K562 (cell line): ENCODE measurements at regions not wholly inside any gene's neighbourhood (a gene's known extent, or its start where the extent isn't known, plus 50 kb on each side); places are given as distances from the start of the nearest gene placed in this dataset.

Experiments used
- ASH1L ChIP-seq: fragments of 450-650 bp; IDR thresholded peaks from 2 replicates; pipeline ENCODE4 v1.6.1; 2018; ENCODE audit warnings: borderline replicate concordance, mild to moderate bottlenecking, low read depth; ENCODE audit not compliant: partially characterized antibody
- CHCHD3 ChIP-seq: fragments of 250-450 bp; sonication (Bioruptor Pico); IDR thresholded peaks from 2 replicates; pipeline ENCODE4 v2.1.2; 2022; ENCODE audit warnings: mild to moderate bottlenecking
- EZH2 ChIP-seq: IDR thresholded peaks from 2 replicates; pipeline ENCODE4 v1.6.1; 2012; ENCODE audit warnings: low read depth, mild to moderate bottlenecking, inconsistent platforms, low read length, borderline replicate concordance
- NFE2 ChIP-seq: IDR thresholded peaks from 2 replicates; pipeline ENCODE4 v1.6.1; 2014; ENCODE audit warnings: antibody characterized with exemption, low read depth
- PHB2 ChIP-seq: fragments of 450-650 bp; IDR thresholded peaks from 2 replicates; pipeline ENCODE4 v1.6.1; 2017; ENCODE audit warnings: low read depth
- POLR2AphosphoS5 ChIP-seq: IDR thresholded peaks from 2 replicates; pipeline ENCODE4 v1.6.1; 2011; ENCODE audit warnings: mild to moderate bottlenecking, low read depth, low read length, moderate library complexity; ENCODE audit not compliant: control insufficient read depth, insufficient read depth
- PTBP1 ChIP-seq: fragments of 200-400 bp; formaldehyde crosslinking; IDR thresholded peaks from 2 replicates; pipeline ENCODE4 v1.6.1; 2017; ENCODE audit warnings: low read depth, low read length
- SMARCC2 ChIP-seq: fragments of 450-650 bp; IDR thresholded peaks from 2 replicates; pipeline ENCODE4 v1.6.1; 2017; ENCODE audit warnings: antibody characterized with exemption, moderate library complexity, mild to moderate bottlenecking, low read depth
- XRCC4 ChIP-seq: IDR thresholded peaks from one replicate; pipeline ENCODE4 v1.6.1; 2011; ENCODE audit not compliant: insufficient read depth, insufficient read length; ENCODE audit errors: extremely low read depth
- ZKSCAN1 ChIP-seq: fragments of 150-350 bp; IDR thresholded peaks from 2 replicates; pipeline ENCODE4 v1.6.1; 2016; ENCODE audit warnings: low read depth, low read length
- ZNF263 ChIP-seq: sonication (generic); formaldehyde crosslinking; IDR thresholded peaks from 2 replicates; pipeline ENCODE4 v1.8.0; 2022; ENCODE audit warnings: mild to moderate bottlenecking, missing genetic modification reagents, borderline replicate concordance
- ZNF384 ChIP-seq: IDR thresholded peaks from 2 replicates; pipeline ENCODE4 v1.6.1; 2012; ENCODE audit warnings: low read depth, low read length, improper control_type of control experiment
- ZNF551 ChIP-seq: fragments of 250-450 bp; sonication (Bioruptor Pico); IDR thresholded peaks from 2 replicates; pipeline ENCODE4 v1.5.0; 2021; ENCODE audit warnings: mild to moderate bottlenecking, moderate library complexity
- ZNF699 ChIP-seq: fragments of 250-450 bp; sonication (Bioruptor Pico); IDR thresholded peaks from 2 replicates; pipeline ENCODE4 v1.8.0; 2021; ENCODE audit warnings: mild to moderate bottlenecking, moderate library complexity; ENCODE audit not compliant: insufficient replicate concordance
- TF ChIP-seq, protein P1 (sequence below): fragments of 450-650 bp; formaldehyde crosslinking; IDR thresholded peaks from 2 replicates; pipeline ENCODE4 v1.4.0; 2022; ENCODE audit warnings: mild to moderate bottlenecking, moderate library complexity
- TF ChIP-seq, protein P2 (sequence below): fragments of 450-650 bp; IDR thresholded peaks from 2 replicates; pipeline ENCODE4 v1.6.1; 2018; ENCODE audit not compliant: partially characterized antibody
- TF ChIP-seq, protein P3 (sequence below), 2 experiments: fragments of 450-650 bp in 1 of 2; IDR thresholded peaks; 2 replicates each; pipeline ENCODE4 v1.6.1; 2011 to 2017; ENCODE audit warnings: low read depth in 2 of 2, antibody characterized with exemption in 1 of 2, borderline replicate concordance in 1 of 2, low read length in 1 of 2, mild to moderate bottlenecking in 1 of 2, mixed read lengths in 1 of 2; ENCODE audit not compliant: control insufficient read depth in 1 of 2
- TF ChIP-seq, protein P4 (sequence below): fragments of 450-650 bp; IDR thresholded peaks from 2 replicates; pipeline ENCODE4 v1.6.1; 2016; ENCODE audit warnings: mild to moderate bottlenecking

DNA sequence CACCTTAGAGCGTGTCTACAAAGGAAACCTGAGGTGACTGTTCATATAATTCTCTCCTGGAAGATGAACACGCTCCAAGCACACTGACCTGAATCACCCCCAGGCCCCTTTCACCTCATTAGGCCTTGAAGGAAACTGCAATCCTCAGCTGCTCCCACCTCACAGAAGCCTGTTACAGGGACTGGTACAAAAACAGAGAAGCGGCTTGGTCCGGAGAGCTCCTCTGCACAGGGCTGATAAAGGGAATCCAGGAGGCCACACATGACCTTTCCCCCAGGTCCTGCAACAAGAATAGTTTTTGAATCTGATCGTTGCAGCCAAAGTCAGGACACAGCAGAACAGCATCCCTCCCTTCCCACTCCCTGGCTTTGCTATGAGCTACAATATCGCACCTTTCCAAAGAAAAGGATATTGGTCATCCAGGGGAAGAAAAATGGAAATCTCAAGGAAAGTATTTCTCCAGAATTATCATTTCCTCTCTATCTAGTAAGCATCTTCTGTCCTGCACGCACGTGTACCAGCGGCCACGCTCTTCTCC lies 666.7 kb downstream of the UQCRFS1 start (continued):
- TF ChIP-seq, protein P1, sequence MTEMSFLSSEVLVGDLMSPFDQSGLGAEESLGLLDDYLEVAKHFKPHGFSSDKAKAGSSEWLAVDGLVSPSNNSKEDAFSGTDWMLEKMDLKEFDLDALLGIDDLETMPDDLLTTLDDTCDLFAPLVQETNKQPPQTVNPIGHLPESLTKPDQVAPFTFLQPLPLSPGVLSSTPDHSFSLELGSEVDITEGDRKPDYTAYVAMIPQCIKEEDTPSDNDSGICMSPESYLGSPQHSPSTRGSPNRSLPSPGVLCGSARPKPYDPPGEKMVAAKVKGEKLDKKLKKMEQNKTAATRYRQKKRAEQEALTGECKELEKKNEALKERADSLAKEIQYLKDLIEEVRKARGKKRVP (CRISPR knock-in tag): no peak
- TF ChIP-seq ASH1L (no peak), PHB2 (no peak), POLR2AphosphoS5 (peak; percentile 89), EZH2 (no peak), PTBP1 (no peak), ZNF263 (CRISPR knock-in tag) (no peak), ZKSCAN1 (no peak), NFE2 (peak; percentile 14; the same call in 1 of the 2 replicates), ZNF384 (no peak), ZNF699 (CRISPR knock-in tag) (no peak), CHCHD3 (CRISPR knock-in tag) (no peak), SMARCC2 (peak; percentile 31; the same call in 1 of the 2 replicates), ZNF551 (no peak), XRCC4 (no peak)
- TF ChIP-seq, protein P2, sequence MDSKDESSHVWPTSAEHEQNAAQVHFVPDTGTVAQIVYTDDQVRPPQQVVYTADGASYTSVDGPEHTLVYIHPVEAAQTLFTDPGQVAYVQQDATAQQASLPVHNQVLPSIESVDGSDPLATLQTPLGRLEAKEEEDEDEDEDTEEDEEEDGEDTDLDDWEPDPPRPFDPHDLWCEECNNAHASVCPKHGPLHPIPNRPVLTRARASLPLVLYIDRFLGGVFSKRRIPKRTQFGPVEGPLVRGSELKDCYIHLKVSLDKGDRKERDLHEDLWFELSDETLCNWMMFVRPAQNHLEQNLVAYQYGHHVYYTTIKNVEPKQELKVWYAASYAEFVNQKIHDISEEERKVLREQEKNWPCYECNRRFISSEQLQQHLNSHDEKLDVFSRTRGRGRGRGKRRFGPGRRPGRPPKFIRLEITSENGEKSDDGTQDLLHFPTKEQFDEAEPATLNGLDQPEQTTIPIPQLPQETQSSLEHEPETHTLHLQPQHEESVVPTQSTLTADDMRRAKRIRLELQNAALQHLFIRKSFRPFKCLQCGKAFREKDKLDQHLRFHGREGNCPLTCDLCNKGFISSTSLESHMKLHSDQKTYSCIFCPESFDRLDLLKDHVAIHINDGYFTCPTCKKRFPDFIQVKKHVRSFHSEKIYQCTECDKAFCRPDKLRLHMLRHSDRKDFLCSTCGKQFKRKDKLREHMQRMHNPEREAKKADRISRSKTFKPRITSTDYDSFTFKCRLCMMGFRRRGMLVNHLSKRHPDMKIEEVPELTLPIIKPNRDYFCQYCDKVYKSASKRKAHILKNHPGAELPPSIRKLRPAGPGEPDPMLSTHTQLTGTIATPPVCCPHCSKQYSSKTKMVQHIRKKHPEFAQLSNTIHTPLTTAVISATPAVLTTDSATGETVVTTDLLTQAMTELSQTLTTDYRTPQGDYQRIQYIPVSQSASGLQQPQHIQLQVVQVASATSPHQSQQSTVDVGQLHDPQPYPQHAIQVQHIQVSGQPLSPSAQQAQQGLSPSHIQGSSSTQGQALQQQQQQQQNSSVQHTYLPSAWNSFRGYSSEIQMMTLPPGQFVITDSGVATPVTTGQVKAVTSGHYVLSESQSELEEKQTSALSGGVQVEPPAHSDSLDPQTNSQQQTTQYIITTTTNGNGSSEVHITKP: no peak
- TF ChIP-seq, protein P3, sequence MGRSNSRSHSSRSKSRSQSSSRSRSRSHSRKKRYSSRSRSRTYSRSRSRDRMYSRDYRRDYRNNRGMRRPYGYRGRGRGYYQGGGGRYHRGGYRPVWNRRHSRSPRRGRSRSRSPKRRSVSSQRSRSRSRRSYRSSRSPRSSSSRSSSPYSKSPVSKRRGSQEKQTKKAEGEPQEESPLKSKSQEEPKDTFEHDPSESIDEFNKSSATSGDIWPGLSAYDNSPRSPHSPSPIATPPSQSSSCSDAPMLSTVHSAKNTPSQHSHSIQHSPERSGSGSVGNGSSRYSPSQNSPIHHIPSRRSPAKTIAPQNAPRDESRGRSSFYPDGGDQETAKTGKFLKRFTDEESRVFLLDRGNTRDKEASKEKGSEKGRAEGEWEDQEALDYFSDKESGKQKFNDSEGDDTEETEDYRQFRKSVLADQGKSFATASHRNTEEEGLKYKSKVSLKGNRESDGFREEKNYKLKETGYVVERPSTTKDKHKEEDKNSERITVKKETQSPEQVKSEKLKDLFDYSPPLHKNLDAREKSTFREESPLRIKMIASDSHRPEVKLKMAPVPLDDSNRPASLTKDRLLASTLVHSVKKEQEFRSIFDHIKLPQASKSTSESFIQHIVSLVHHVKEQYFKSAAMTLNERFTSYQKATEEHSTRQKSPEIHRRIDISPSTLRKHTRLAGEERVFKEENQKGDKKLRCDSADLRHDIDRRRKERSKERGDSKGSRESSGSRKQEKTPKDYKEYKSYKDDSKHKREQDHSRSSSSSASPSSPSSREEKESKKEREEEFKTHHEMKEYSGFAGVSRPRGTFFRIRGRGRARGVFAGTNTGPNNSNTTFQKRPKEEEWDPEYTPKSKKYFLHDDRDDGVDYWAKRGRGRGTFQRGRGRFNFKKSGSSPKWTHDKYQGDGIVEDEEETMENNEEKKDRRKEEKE (IDR thresholded peaks at IDR 0.05; ENCODE audit: borderline replicate concordance in 1 of 2, control insufficient read depth in 1 of 2, low read depth in 2 of 2, low read length in 1 of 2): no peak
- TF ChIP-seq, protein P4, sequence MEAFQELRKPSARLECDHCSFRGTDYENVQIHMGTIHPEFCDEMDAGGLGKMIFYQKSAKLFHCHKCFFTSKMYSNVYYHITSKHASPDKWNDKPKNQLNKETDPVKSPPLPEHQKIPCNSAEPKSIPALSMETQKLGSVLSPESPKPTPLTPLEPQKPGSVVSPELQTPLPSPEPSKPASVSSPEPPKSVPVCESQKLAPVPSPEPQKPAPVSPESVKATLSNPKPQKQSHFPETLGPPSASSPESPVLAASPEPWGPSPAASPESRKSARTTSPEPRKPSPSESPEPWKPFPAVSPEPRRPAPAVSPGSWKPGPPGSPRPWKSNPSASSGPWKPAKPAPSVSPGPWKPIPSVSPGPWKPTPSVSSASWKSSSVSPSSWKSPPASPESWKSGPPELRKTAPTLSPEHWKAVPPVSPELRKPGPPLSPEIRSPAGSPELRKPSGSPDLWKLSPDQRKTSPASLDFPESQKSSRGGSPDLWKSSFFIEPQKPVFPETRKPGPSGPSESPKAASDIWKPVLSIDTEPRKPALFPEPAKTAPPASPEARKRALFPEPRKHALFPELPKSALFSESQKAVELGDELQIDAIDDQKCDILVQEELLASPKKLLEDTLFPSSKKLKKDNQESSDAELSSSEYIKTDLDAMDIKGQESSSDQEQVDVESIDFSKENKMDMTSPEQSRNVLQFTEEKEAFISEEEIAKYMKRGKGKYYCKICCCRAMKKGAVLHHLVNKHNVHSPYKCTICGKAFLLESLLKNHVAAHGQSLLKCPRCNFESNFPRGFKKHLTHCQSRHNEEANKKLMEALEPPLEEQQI: no peak
